Panc1 (cell line): ENCODE measurements at regions not wholly inside any gene's neighbourhood (a gene's known extent, or its start where the extent isn't known, plus 50 kb on each side); places are given as distances from the start of the nearest gene placed in this dataset.

Experiments
- ATAC-seq: fragments of 200-7000 bp; cut with Tn5 transposase; 2 replicates; pipeline ENCODE4 v1.9.1; 2020; ENCODE audit warnings: mild to moderate bottlenecking, moderate library complexity
- BruUV-seq: library from RNA; stranded (reverse); fragments of 400-500 nt; replicated peaks from 2 replicates; lab custom pipeline; 2021; lab: Mats Ljungman, UMichigan
- CTCF ChIA-PET: fragments of 300-600 bp; sonication (Branson Sonifier 250); formaldehyde crosslinking; loops from one replicate; lab custom pipeline; 2022; ENCODE audit warnings: antibody characterized with exemption; lab: Charles Lee
- POLR2A ChIA-PET: fragments of 300-600 bp; sonication (Branson Sonifier 250); formaldehyde crosslinking; loops from one replicate; lab custom pipeline; 2022; ENCODE audit warnings: antibody characterized with exemption; lab: Charles Lee
- DNase-seq: peaks from one replicate; pipeline ENCODE4 v3.0.0-alpha.2; 2010; ENCODE audit warnings: low read depth, low spot score
- H3K27ac ChIP-seq: 2 replicates; pipeline ENCODE4 v1.5.1; 2011; ENCODE audit warnings: mild to moderate bottlenecking, low read length, inconsistent platforms
- H3K27me3 ChIP-seq: fragments of 200-500 bp; sonication (Bioruptor generic); 2 replicates; pipeline ENCODE4 v1.6.0; 2014; ENCODE audit warnings: low read length, inconsistent platforms; ENCODE audit not compliant: control insufficient read depth, insufficient read depth
- H3K36me3 ChIP-seq: fragments of 200-500 bp; sonication (Bioruptor generic); 2 replicates; pipeline ENCODE4 v1.5.1; 2014; ENCODE audit warnings: inconsistent platforms, mild to moderate bottlenecking, low read length, moderate library complexity; ENCODE audit not compliant: control insufficient read depth, insufficient read depth
- H3K4me1 ChIP-seq: 2 replicates; pipeline ENCODE4 v1.5.1; 2011; ENCODE audit warnings: inconsistent platforms, mild to moderate bottlenecking, low read length, moderate library complexity; ENCODE audit not compliant: control insufficient read depth, insufficient read depth
- H3K4me3 ChIP-seq, 2 experiments: 2 replicates each; pipeline ENCODE4 v1.5.1; 2011 to 2012; ENCODE audit warnings: low read depth in 2 of 2, low read length in 2 of 2, mild to moderate bottlenecking in 2 of 2, inconsistent platforms in 1 of 2, moderate library complexity in 1 of 2
- H3K9me3 ChIP-seq: fragments of 200-500 bp; sonication (Bioruptor generic); 2 replicates; pipeline ENCODE4 v1.5.1; 2014; ENCODE audit warnings: low read depth, mild to moderate bottlenecking, inconsistent platforms, low read length, moderate library complexity; ENCODE audit not compliant: control insufficient read depth, insufficient read depth
- POLR2AphosphoS5 ChIP-seq: IDR thresholded peaks from 2 replicates; pipeline ENCODE4 v1.6.1; 2012; ENCODE audit warnings: mild to moderate bottlenecking, low read depth, low read length, moderate library complexity
- REST ChIP-seq, 2 experiments: IDR thresholded peaks; 2 replicates each; pipeline ENCODE4 v1.6.1; 2011 to 2012; ENCODE audit warnings: low read depth in 2 of 2, control low read depth in 1 of 2, low read length in 1 of 2, mild to moderate bottlenecking in 1 of 2, moderate library complexity in 1 of 2; ENCODE audit not compliant: insufficient read depth in 1 of 2
- SIN3A ChIP-seq: IDR thresholded peaks from 2 replicates; pipeline ENCODE4 v1.6.1; 2012; ENCODE audit warnings: low read depth, mild to moderate bottlenecking, low read length, moderate library complexity, borderline replicate concordance; ENCODE audit not compliant: insufficient read depth
- TCF7L2 ChIP-seq: IDR thresholded peaks from 2 replicates; pipeline ENCODE4 v1.6.1; 2011; ENCODE audit warnings: mild to moderate bottlenecking, low read depth, low read length, inconsistent platforms
- in situ Hi-C: cut with HindIII; loops from 2 replicates; pipeline ENCODE4 v1.10.0; 2016; ENCODE audit warnings: low sequenced_read_pairs, low pct_unique_long_range_greater_than_20kb
- intact Hi-C: fragments of 100-400 bp; cut with micrococcal nuclease; formaldehyde crosslinking; loops from one replicate; pipeline ENCODE4 v1.10.0; 2022; ENCODE audit not compliant: unreplicated experiment
- TF ChIP-seq, protein P1 (sequence below): fragments of 450-650 bp; IDR thresholded peaks from 2 replicates; pipeline ENCODE4 v1.5.1; 2017; ENCODE audit warnings: mild to moderate bottlenecking

- Histone ChIP-seq H3K27me3 (no peaks in the 10 kb centered on the region), H3K36me3 (no peaks in the 10 kb centered on the region), H3K27ac (no peak overlapping the region), H3K4me1 (no peaks in the 10 kb centered on the region), H3K9me3 (no peaks in the 10 kb centered on the region), H3K4me3 (no peak overlapping the region)
- in situ Hi-C loops (no loop called here), intact Hi-C loops (no loop called here)
- POLR2A ChIA-PET: no interaction called here
- ATAC-seq: no peak
- DNase-seq: no peak
- BruUV-seq: no TSS peak
- CTCF ChIA-PET: no interaction called here
- TF ChIP-seq POLR2AphosphoS5 (no peak), TCF7L2 (no peak), SIN3A (no peak), REST (IDR thresholded peaks at IDR 0.05; ENCODE audit: insufficient read depth in 1 of 2, low read depth in 2 of 2, low read length in 1 of 2) (no peak)
- TF ChIP-seq, protein P1, sequence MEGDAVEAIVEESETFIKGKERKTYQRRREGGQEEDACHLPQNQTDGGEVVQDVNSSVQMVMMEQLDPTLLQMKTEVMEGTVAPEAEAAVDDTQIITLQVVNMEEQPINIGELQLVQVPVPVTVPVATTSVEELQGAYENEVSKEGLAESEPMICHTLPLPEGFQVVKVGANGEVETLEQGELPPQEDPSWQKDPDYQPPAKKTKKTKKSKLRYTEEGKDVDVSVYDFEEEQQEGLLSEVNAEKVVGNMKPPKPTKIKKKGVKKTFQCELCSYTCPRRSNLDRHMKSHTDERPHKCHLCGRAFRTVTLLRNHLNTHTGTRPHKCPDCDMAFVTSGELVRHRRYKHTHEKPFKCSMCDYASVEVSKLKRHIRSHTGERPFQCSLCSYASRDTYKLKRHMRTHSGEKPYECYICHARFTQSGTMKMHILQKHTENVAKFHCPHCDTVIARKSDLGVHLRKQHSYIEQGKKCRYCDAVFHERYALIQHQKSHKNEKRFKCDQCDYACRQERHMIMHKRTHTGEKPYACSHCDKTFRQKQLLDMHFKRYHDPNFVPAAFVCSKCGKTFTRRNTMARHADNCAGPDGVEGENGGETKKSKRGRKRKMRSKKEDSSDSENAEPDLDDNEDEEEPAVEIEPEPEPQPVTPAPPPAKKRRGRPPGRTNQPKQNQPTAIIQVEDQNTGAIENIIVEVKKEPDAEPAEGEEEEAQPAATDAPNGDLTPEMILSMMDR: no peak
These were observed 324.6 kb upstream of the IGFBP3 start for GRCh38 chr7:46245586-46246111.

- no peak for ATAC-seq
- Histone ChIP-seq H3K9me3 (no peaks in the 10 kb centered on the region), H3K4me1 (no peaks in the 10 kb centered on the region), H3K27ac (no peak overlapping the region), H3K4me3 (no peak overlapping the region), H3K36me3 (no peaks in the 10 kb centered on the region), H3K27me3 (no peaks in the 10 kb centered on the region)
- no peak for DNase-seq
- TF ChIP-seq TCF7L2: no peak
- no peak for TF ChIP-seq REST (IDR thresholded peaks at IDR 0.05; ENCODE audit: insufficient read depth in 1 of 2, low read depth in 2 of 2, low read length in 1 of 2)
- TF ChIP-seq, protein P1: no peak
- no peak for TF ChIP-seq POLR2AphosphoS5
- TF ChIP-seq SIN3A: no peak
- in situ Hi-C loops (no loop called here), intact Hi-C loops (no loop called here)
- POLR2A ChIA-PET: no interaction called here
- CTCF ChIA-PET: interaction anchor here (0.6 kb wide), 2 partner anchors 10 to 542 kb away, joined by 10 to 12 read pairs; no protein-coding TSS in a partner anchor
- BruUV-seq: no TSS peak
These were observed 323.7 kb upstream of the IGFBP3 start for GRCh38 chr7:46244757-46245156.
